ENCODE measurements at regions not wholly inside any gene's neighbourhood (a gene's known extent, or its start where the extent isn't known, plus 50 kb on each side); places are given as distances from the start of the nearest gene placed in this dataset.
A peak's percentile ranks its signal among the peaks of the same experiment; 100 is the strongest.

DNA sequence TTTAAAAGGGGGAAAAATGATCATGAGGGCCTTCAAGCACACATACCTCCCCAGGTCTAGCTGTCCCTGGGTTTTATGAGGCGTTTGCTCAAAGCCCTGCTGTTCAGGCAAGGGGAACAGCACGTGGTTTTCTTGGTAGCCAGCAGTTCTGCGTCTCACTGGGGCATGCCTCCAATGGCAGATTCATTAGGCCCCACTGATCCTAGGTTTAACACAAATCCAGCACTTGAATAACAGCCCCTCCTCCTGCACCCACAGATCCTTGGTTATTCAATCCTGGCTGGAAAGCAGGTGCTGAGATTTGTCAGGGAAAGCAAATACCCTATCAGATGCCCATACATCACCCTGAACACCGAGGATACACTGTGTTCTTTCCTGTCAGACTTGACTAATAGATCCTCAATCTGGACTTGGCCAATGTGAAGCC lies 106.4 kb downstream of the ZC3H11B start:
- H3K27me3 Mint-ChIP-seq: peaks cover 5% of the 10 kb centered on the region
- no peaks in the 10 kb centered on the region for H3K9me3 Mint-ChIP-seq
- no peaks in the 10 kb centered on the region for H3K4me1 Mint-ChIP-seq
- no peak overlapping the region for H3K4me3 Mint-ChIP-seq
- H3K27ac Mint-ChIP-seq: no peak overlapping the region
- no peaks in the 10 kb centered on the region for H3K36me3 Mint-ChIP-seq

DNA sequence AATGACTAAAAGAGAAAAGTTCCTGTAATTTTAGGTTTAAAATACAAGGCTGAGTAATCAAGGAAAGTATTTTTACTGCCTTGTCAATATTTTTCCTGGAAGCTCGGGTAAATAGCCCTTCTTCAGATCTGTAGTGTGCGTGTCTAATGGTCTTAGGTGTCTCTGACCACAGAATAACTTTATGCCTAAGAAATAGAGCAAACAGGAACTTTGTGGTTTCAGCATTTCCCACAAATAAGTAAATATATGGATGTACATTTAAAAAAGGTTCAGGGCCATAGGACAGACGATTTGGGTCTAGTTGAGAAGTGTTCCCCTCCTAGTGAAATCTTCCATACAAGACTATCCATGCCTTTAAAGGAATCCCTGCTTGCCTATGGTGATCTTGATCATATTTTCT lies 107.0 kb downstream of the ZC3H11B start:
- Mint-ChIP-seq H3K4me1 (no peaks in the 10 kb centered on the region), H3K27me3 (peaks cover 5% of the 10 kb centered on the region), H3K36me3 (no peaks in the 10 kb centered on the region), H3K9me3 (no peaks in the 10 kb centered on the region), H3K4me3 (no peak overlapping the region), H3K27ac (no peak overlapping the region)

GRCh38 chr1:219503604-219504003 lies 109.3 kb downstream of the ZC3H11B start:
- Mint-ChIP-seq H3K4me3 (no peak overlapping the region), H3K27ac (no peak overlapping the region), H3K27me3 (peaks cover 5% of the 10 kb centered on the region), H3K4me1 (no peaks in the 10 kb centered on the region), H3K36me3 (no peaks in the 10 kb centered on the region), H3K9me3 (no peaks in the 10 kb centered on the region)

GRCh38 chr1:219500327-219500897 lies 112.5 kb downstream of the ZC3H11B start:
- Mint-ChIP-seq H3K4me3 (peak overlapping the region in 1 of 4 donors; percentile 22), H3K9me3 (no peaks in the 10 kb centered on the region), H3K27ac (no peak overlapping the region), H3K36me3 (no peaks in the 10 kb centered on the region), H3K27me3 (peaks cover 5% of the 10 kb centered on the region), H3K4me1 (no peaks in the 10 kb centered on the region)

DNA sequence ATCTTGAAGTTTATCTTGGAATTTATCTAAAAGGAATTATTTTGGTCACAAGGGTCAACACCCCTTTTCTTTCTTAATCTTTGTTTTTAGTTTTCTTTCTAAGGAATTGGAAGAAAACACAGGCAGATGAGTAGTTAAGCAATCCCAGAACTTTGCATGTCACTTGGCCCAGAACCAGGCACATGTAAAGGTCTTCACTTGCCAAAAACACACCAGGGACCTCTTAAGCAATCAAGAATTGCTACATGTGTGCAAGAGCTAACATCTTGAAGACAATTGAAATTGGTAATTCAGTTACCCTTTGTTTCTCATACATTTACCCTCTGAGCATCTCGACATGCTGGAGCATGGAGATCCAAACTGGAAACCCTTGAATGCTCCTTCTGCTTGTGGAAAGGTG lies 114.2 kb downstream of the ZC3H11B start:
- Mint-ChIP-seq H3K36me3 (no peaks in the 10 kb centered on the region), H3K4me1 (no peaks in the 10 kb centered on the region), H3K4me3 (no peak overlapping the region), H3K27me3 (no peaks in the 10 kb centered on the region), H3K27ac (no peak overlapping the region), H3K9me3 (no peaks in the 10 kb centered on the region)

- H3K27ac Mint-ChIP-seq: no peak overlapping the region
- H3K9me3 Mint-ChIP-seq: no peaks in the 10 kb centered on the region
- no peaks in the 10 kb centered on the region for H3K36me3 Mint-ChIP-seq
These were observed 117.0 kb downstream of the ZC3H11B start for GRCh38 chr1:219495737-219496408.

GRCh38 chr1:219492717-219493116 lies 120.2 kb downstream of the ZC3H11B start:
- Mint-ChIP-seq H3K9me3 (no peaks in the 10 kb centered on the region), H3K27ac (no peak overlapping the region), H3K4me1 (no peaks in the 10 kb centered on the region), H3K36me3 (no peaks in the 10 kb centered on the region), H3K4me3 (no peak overlapping the region), H3K27me3 (no peaks in the 10 kb centered on the region)

More at GRCh38 chr1:219495737-219496408, 117.0 kb downstream of the ZC3H11B start:
- Mint-ChIP-seq H3K27me3 (no peaks in the 10 kb centered on the region), H3K4me1 (no peaks in the 10 kb centered on the region), H3K4me3 (no peak overlapping the region)

GRCh38 chr1:219490566-219490965 lies 122.3 kb downstream of the ZC3H11B start:
- no peak overlapping the region for H3K4me3 Mint-ChIP-seq
- H3K36me3 Mint-ChIP-seq: no peaks in the 10 kb centered on the region
- H3K27me3 Mint-ChIP-seq: peaks cover 2% of the 10 kb centered on the region
- no peaks in the 10 kb centered on the region for H3K9me3 Mint-ChIP-seq
- H3K27ac Mint-ChIP-seq: no peak overlapping the region
- H3K4me1 Mint-ChIP-seq: no peaks in the 10 kb centered on the region

DNA sequence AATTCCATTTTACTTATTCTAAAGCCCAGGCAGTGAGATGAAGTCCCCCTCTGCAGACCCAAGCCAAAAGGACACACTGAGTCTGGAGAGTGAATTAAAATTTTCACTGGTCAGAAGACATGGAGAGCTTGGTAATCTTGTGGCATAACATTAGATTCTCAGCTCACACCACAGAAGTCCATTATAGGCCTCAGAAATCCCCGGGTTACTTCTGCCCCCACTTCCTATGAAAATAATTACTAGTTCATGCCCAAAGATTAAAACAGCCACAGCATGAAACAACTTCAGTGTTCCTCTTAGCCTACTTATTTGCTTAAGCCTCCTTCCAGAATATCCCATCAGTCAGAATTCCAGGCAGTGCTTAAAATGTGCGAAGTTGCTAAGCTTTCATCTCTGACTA lies 123.3 kb downstream of the ZC3H11B start:
- no peaks in the 10 kb centered on the region for H3K36me3 Mint-ChIP-seq
- H3K4me1 Mint-ChIP-seq: no peaks in the 10 kb centered on the region
- H3K27ac Mint-ChIP-seq: no peak overlapping the region
- H3K4me3 Mint-ChIP-seq: no peak overlapping the region
- peaks cover 2% of the 10 kb centered on the region for H3K27me3 Mint-ChIP-seq
- H3K9me3 Mint-ChIP-seq: no peaks in the 10 kb centered on the region

- Mint-ChIP-seq H3K4me3 (no peak overlapping the region), H3K9me3 (no peaks in the 10 kb centered on the region), H3K4me1 (no peaks in the 10 kb centered on the region), H3K27ac (no peak overlapping the region), H3K36me3 (no peaks in the 10 kb centered on the region), H3K27me3 (peaks cover 2% of the 10 kb centered on the region)
These were observed 124.6 kb downstream of the ZC3H11B start for GRCh38 chr1:219488275-219488674.

DNA sequence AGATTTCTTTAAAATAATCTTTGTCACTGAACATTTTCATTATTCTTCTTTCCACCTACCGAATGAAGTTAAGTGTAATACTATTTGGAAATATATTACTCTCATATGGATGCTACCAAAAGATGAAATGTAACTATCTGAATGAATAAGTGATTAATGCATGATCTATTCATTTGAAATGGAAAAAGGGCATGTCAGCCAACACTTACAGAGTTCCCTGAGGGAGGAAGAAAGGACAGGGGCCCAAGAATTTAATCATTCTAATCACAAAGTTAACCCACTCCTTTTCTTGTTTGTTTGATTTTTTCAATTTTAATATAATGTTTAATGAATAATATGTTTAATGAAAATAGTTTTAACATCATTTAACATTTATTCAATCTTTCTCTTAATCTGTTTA lies 129.4 kb downstream of the ZC3H11B start:
- H3K36me3 Mint-ChIP-seq: no peaks in the 10 kb centered on the region
- no peaks in the 10 kb centered on the region for H3K9me3 Mint-ChIP-seq
- no peak overlapping the region for H3K27ac Mint-ChIP-seq
- H3K4me3 Mint-ChIP-seq: no peak overlapping the region
- peaks cover 2% of the 10 kb centered on the region for H3K27me3 Mint-ChIP-seq
- H3K4me1 Mint-ChIP-seq: no peaks in the 10 kb centered on the region

DNA sequence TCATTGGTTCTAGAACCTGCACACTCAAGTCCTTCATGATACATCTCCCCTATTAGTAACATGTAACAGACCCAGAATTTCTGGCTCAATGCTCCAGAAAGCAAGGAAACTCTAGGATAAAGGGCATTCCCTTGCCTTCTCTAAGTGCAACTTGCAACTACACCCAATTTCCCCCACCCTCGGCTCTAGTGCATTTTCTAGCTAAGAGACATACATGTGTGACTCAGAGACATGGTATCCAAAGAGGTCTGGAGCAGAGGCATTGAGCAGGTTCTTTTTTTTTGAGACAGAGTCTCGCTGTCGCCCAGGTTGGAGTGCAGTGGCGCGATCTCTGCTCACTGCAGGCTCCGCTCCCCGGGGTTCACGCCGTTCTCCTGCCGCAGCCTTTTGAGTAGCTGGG lies 132.9 kb downstream of the ZC3H11B start:
- H3K27me3 Mint-ChIP-seq: no peaks in the 10 kb centered on the region
- no peak overlapping the region for H3K27ac Mint-ChIP-seq
- H3K36me3 Mint-ChIP-seq: no peaks in the 10 kb centered on the region
- no peak overlapping the region for H3K4me3 Mint-ChIP-seq
- peaks cover 0 to 7% (median 2%) of the 10 kb centered on the region in 3 donors for H3K4me1 Mint-ChIP-seq
- no peaks in the 10 kb centered on the region for H3K9me3 Mint-ChIP-seq

DNA sequence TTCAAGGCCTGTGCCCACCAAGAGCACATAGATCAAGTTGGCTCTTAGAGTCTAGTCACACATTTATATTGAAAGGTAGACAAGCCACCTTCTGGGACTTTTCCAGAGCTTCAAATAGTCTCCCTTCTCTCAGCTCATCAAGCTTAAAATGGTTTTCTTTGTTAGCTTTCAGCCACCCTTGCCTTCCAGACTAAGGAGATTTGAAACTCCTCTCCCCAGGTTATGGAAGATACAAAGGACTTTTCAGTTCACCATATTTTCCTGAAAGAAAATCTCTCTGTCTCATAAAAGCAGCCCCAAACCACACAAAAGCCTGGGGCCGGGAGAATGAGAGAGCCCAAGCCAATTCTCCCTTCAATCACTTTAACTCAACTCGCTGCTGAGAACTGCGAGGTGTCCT lies 134.1 kb downstream of the ZC3H11B start:
- no peaks in the 10 kb centered on the region for H3K9me3 Mint-ChIP-seq
- peak overlapping the region in 1 of 4 donors; percentile 54 for H3K4me3 Mint-ChIP-seq
- H3K27ac Mint-ChIP-seq: no peak overlapping the region
- no peaks in the 10 kb centered on the region for H3K27me3 Mint-ChIP-seq
- no peaks in the 10 kb centered on the region for H3K36me3 Mint-ChIP-seq
- H3K4me1 Mint-ChIP-seq: peaks cover 0 to 7% (median 2%) of the 10 kb centered on the region in 3 donors

GRCh38 chr1:219477861-219478260 lies 135.0 kb downstream of the ZC3H11B start:
- no peak overlapping the region for H3K4me3 Mint-ChIP-seq
- H3K36me3 Mint-ChIP-seq: no peaks in the 10 kb centered on the region
- no peak overlapping the region for H3K27ac Mint-ChIP-seq
- no peaks in the 10 kb centered on the region for H3K9me3 Mint-ChIP-seq
- peaks cover 0 to 7% (median 2%) of the 10 kb centered on the region in 3 donors for H3K4me1 Mint-ChIP-seq
- no peaks in the 10 kb centered on the region for H3K27me3 Mint-ChIP-seq

GRCh38 chr1:219476716-219477115 lies 136.2 kb downstream of the ZC3H11B start:
- Mint-ChIP-seq H3K27ac (no peak overlapping the region), H3K4me1 (peaks cover 0 to 7% (median 2%) of the 10 kb centered on the region in 3 donors), H3K36me3 (no peaks in the 10 kb centered on the region), H3K9me3 (no peaks in the 10 kb centered on the region), H3K27me3 (no peaks in the 10 kb centered on the region), H3K4me3 (no peak overlapping the region)

DNA sequence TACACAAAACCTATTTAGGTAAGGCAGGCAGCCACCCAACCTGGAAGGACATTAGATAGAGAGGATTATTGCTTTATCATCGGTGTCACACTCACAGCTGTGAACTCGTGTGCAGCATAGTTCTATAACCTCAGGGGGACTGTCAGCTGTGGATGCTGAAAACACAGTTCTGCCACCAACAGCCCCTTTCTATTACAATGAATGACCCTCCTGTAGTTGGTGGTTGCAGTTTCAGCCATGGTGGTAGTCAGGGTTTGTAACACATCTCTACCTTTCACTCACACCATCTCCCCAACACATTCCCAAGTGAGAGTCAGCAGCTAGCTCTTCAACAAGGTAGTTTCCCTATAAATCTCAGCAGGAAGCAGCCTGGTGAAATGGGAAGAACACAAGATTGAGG lies 136.8 kb downstream of the ZC3H11B start:
- Mint-ChIP-seq H3K27ac (no peak overlapping the region), H3K4me3 (no peak overlapping the region), H3K36me3 (no peaks in the 10 kb centered on the region), H3K4me1 (peaks cover 0 to 7% (median 2%) of the 10 kb centered on the region in 3 donors), H3K27me3 (no peaks in the 10 kb centered on the region), H3K9me3 (no peaks in the 10 kb centered on the region)
